SK-N-SH (cell line): ENCODE measurements at regions not wholly inside any gene's neighbourhood (a gene's known extent, or its start where the extent isn't known, plus 50 kb on each side); places are given as distances from the start of the nearest gene placed in this dataset.

Experiments
- CTCF ChIA-PET: fragments of 300-600, 350-600 bp; formaldehyde crosslinking; extraction: SDS; loops from one replicate; lab custom pipeline; 2021; lab: Yijun Ruan, JAX
- POLR2A ChIA-PET: fragments of 350-600 bp; sonication (Branson Sonifier 250); formaldehyde crosslinking; extraction: SDS; loops from one replicate; lab custom pipeline; 2020; ENCODE audit warnings: antibody characterized with exemption, inconsistent platforms; lab: Yijun Ruan, JAX
- DNase-seq: peaks from one replicate; pipeline ENCODE4 v3.0.0; 2012
- H2AFZ ChIP-seq: fragments of 200-600 bp; sonication (generic); 2 replicates; pipeline ENCODE4 v1.8.1; 2016; ENCODE audit warnings: antibody characterized with exemption, mild to moderate bottlenecking, low read depth
- H3F3A ChIP-seq: fragments of 200-600 bp; sonication (generic); replicated peaks from 2 replicates; pipeline ENCODE3; 2016; ENCODE audit warnings: antibody characterized with exemption, mild to moderate bottlenecking; ENCODE audit not compliant: insufficient read depth
- H3K27ac ChIP-seq, 2 experiments: fragments of 200-500 bp in 1 of 2; fragments of 200-600 bp in 1 of 2; sonication (Bioruptor generic) in 1 of 2; sonication (generic), shearing (Covaris generic) in 1 of 2; 2 replicates each; pipeline versions ENCODE4 v1.5.1 to v1.6.1; 2014 to 2016; ENCODE audit warnings: low read depth in 2 of 2, inconsistent platforms in 1 of 2, low read length in 1 of 2, mild to moderate bottlenecking in 1 of 2, mixed read lengths in 1 of 2
- H3K27me3 ChIP-seq: fragments of 200-600 bp; sonication (generic), shearing (Covaris generic); 2 replicates; pipeline ENCODE4 v1.6.1; 2016; ENCODE audit warnings: mixed run types; ENCODE audit not compliant: insufficient read depth
- H3K36me3 ChIP-seq, 2 experiments: fragments of 200-500 bp in 1 of 2; fragments of 200-600 bp in 1 of 2; sonication (Bioruptor generic) in 1 of 2; sonication (generic) in 1 of 2; replicated peaks in 1 of 2; 2 replicates each; pipeline versions ENCODE3 to v1.5.1; 2014 to 2016; ENCODE audit warnings: low read length in 1 of 2, mild to moderate bottlenecking in 1 of 2; ENCODE audit not compliant: insufficient read depth in 2 of 2, control insufficient read depth in 1 of 2
- H3K4me1 ChIP-seq, 2 experiments: fragments of 200-500 bp in 1 of 2; fragments of 200-600 bp in 1 of 2; sonication (Bioruptor generic) in 1 of 2; sonication (generic), shearing (Covaris generic) in 1 of 2; 2 replicates each; pipeline versions ENCODE4 v1.5.1 to v1.6.1; 2014 to 2016; ENCODE audit warnings: low read depth in 1 of 2, low read length in 1 of 2, mixed run types in 1 of 2; ENCODE audit not compliant: insufficient read depth in 2 of 2, control insufficient read depth in 1 of 2
- H3K4me2 ChIP-seq: fragments of 200-600 bp; sonication (generic), shearing (Covaris generic); 2 replicates; pipeline ENCODE4 v1.6.1; 2017; ENCODE audit warnings: mixed run types
- H3K4me3 ChIP-seq, 2 experiments: fragments of 200-500 bp in 1 of 2; fragments of 200-600 bp in 1 of 2; sonication (Bioruptor generic) in 1 of 2; sonication (generic), shearing (Covaris generic) in 1 of 2; 2 replicates each; pipeline versions ENCODE4 v1.5.1 to v1.8.1; 2014 to 2016; ENCODE audit warnings: low read depth in 2 of 2, inconsistent platforms in 1 of 2, low read length in 1 of 2, mild to moderate bottlenecking in 1 of 2, mixed read lengths in 1 of 2, moderate library complexity in 1 of 2
- H3K79me2 ChIP-seq: fragments of 200-600 bp; sonication (generic); 2 replicates; pipeline ENCODE4 v1.8.1; 2017; ENCODE audit warnings: mild to moderate bottlenecking; ENCODE audit not compliant: insufficient read depth
- H3K9ac ChIP-seq: fragments of 200-600 bp; sonication (generic); 2 replicates; pipeline ENCODE4 v1.6.1; 2017; ENCODE audit warnings: mixed run types
- H3K9me2 ChIP-seq: fragments of 200-600 bp; sonication (generic); 2 replicates; pipeline ENCODE4 v1.6.1; 2017; ENCODE audit warnings: mixed run types
- H3K9me3 ChIP-seq: fragments of 200-600 bp; sonication (generic); 2 replicates; pipeline ENCODE4 v1.6.1; 2017; ENCODE audit warnings: mixed run types, mild to moderate bottlenecking, moderate library complexity
- H4K20me1 ChIP-seq: fragments of 200-600 bp; sonication (generic); 2 replicates; pipeline ENCODE4 v1.6.1; 2017; ENCODE audit warnings: mild to moderate bottlenecking, mixed run types; ENCODE audit not compliant: insufficient read depth
- ELF1 ChIP-seq: IDR thresholded peaks from 2 replicates; pipeline ENCODE4 v1.4.0; 2012
- EZH2phosphoT487 ChIP-seq: fragments of 200-600 bp; sonication (generic); IDR thresholded peaks from 2 replicates; pipeline ENCODE4 v1.6.1; 2017; ENCODE audit warnings: low read depth, mixed run types, mild to moderate bottlenecking, antibody characterized with exemption, moderate library complexity, borderline replicate concordance
- FOXJ3 ChIP-seq: sonication (generic); formaldehyde crosslinking; IDR thresholded peaks from 2 replicates; pipeline ENCODE4 v1.5.1; 2020; ENCODE audit warnings: mild to moderate bottlenecking, missing genetic modification reagents
- GABPA ChIP-seq: IDR thresholded peaks from 2 replicates; pipeline ENCODE4 v1.4.0; 2012; ENCODE audit warnings: low read depth, mild to moderate bottlenecking
- GATA2 ChIP-seq: sonication (generic); formaldehyde crosslinking; IDR thresholded peaks from 2 replicates; pipeline ENCODE4 v1.5.0; 2020; ENCODE audit warnings: mild to moderate bottlenecking, missing genetic modification reagents
- RAD21 ChIP-seq: IDR thresholded peaks from 2 replicates; pipeline ENCODE4 v1.6.1; 2012; ENCODE audit warnings: mild to moderate bottlenecking, low read length
- RFX5 ChIP-seq: IDR thresholded peaks from 2 replicates; pipeline ENCODE4 v1.6.1; 2012; ENCODE audit warnings: mild to moderate bottlenecking, improper control_type of control experiment, low read length
- RXRA ChIP-seq: IDR thresholded peaks from 2 replicates; pipeline ENCODE4 v1.4.0; 2012; ENCODE audit warnings: low read depth, mild to moderate bottlenecking, borderline replicate concordance
- SMC3 ChIP-seq: IDR thresholded peaks from 2 replicates; pipeline ENCODE4 v1.6.1; 2012; ENCODE audit warnings: low read depth, low read length, improper control_type of control experiment
- TAF1 ChIP-seq: IDR thresholded peaks from 2 replicates; pipeline ENCODE4 v1.6.1; 2012; ENCODE audit warnings: low read depth, mild to moderate bottlenecking, low read length, moderate library complexity, borderline replicate concordance
- TCF12 ChIP-seq: IDR thresholded peaks from 2 replicates; pipeline ENCODE4 v1.4.0; 2012
- WGBS: methylation state at CpG from one replicate; pipeline ENCODE4 v1.1.6; 2017; ENCODE audit warnings: low lambda C conversion rate; 5-methylcytosine and 5-hydroxymethylcytosine counted together
- TF ChIP-seq, protein P1 (sequence below): IDR thresholded peaks from 2 replicates; pipeline ENCODE4 v1.4.0; 2012; ENCODE audit warnings: low read depth, borderline replicate concordance
- TF ChIP-seq, protein P2 (sequence below): IDR thresholded peaks from 2 replicates; pipeline ENCODE4 v1.4.0; 2012; ENCODE audit warnings: low read depth, borderline replicate concordance
- TF ChIP-seq, protein P3 (sequence below): fragments of 200-600 bp; sonication (generic); IDR thresholded peaks from 2 replicates; pipeline ENCODE4 v1.6.1; 2017; ENCODE audit warnings: antibody characterized with exemption, mild to moderate bottlenecking, moderate library complexity
- TF ChIP-seq, protein P4 (sequence below): fragments of 150-350 bp; IDR thresholded peaks from 2 replicates; pipeline ENCODE4 v1.6.1; 2016; ENCODE audit warnings: mild to moderate bottlenecking, low read depth, low read length

DNA sequence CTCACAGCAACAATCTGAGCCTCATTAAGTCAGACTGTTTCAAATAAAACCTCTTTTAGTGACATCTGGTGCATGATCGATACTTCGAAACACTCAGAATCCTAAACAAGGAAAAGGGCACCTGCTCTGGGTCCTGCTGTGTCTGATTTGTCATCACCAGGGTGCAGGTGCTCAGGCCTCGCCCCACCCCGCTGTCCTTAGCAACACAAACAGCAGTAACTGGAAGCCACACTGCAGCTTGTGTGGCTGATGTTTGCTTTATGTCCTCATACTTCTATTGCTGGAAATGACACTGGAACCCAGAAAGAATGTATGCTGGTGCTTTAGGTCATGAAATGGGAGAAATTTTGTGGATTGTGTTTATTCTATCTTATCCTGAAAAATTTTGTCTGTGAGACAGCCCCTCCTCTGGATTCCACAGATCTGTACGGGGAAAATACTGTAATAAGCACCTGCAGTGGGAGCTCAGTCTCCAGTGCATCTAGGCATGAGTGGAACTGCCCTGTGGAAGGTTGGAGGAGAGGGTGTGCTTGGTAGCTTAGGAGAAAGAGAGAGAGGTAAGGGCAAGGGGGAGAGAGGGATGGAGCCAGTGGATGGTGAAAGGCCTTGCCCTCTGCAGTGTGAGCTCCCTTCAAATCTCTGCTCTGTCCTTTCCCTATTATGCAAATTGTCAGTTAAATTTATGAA is 284.2 kb downstream of the SMARCA2 start:
- Histone ChIP-seq H4K20me1 (no peaks in the 10 kb centered on the region), H3F3A (no peaks in the 10 kb centered on the region), H3K27ac (no peak overlapping the region), H3K4me1 (no peaks in the 10 kb centered on the region; a peak in 1 of 4 replicates), H3K9me3 (no peaks in the 10 kb centered on the region), H3K4me2 (no peak overlapping the region), H3K36me3 (no peaks in the 10 kb centered on the region), H3K27me3 (no peaks in the 10 kb centered on the region), H2AFZ (no peak overlapping the region), H3K9ac (no peak overlapping the region), H3K4me3 (no peak overlapping the region), H3K9me2 (no peaks in the 10 kb centered on the region), H3K79me2 (no peaks in the 10 kb centered on the region)
- DNase-seq = no peak
- TF ChIP-seq ELF1 (no peak), FOXJ3 (CRISPR knock-in tag) (no peak), EZH2phosphoT487 (no peak), RXRA (no peak), TAF1 (no peak), RAD21 (no peak), GATA2 (CRISPR knock-in tag) (no peak), GABPA (no peak), TCF12 (no peak), RFX5 (no peak), SMC3 (no peak)
- TF ChIP-seq, protein P1, sequence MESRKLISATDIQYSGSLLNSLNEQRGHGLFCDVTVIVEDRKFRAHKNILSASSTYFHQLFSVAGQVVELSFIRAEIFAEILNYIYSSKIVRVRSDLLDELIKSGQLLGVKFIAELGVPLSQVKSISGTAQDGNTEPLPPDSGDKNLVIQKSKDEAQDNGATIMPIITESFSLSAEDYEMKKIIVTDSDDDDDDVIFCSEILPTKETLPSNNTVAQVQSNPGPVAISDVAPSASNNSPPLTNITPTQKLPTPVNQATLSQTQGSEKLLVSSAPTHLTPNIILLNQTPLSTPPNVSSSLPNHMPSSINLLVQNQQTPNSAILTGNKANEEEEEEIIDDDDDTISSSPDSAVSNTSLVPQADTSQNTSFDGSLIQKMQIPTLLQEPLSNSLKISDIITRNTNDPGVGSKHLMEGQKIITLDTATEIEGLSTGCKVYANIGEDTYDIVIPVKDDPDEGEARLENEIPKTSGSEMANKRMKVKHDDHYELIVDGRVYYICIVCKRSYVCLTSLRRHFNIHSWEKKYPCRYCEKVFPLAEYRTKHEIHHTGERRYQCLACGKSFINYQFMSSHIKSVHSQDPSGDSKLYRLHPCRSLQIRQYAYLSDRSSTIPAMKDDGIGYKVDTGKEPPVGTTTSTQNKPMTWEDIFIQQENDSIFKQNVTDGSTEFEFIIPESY = no peak
- TF ChIP-seq, protein P2, sequence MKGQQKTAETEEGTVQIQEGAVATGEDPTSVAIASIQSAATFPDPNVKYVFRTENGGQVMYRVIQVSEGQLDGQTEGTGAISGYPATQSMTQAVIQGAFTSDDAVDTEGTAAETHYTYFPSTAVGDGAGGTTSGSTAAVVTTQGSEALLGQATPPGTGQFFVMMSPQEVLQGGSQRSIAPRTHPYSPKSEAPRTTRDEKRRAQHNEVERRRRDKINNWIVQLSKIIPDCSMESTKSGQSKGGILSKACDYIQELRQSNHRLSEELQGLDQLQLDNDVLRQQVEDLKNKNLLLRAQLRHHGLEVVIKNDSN = no peak
- TF ChIP-seq, protein P3, sequence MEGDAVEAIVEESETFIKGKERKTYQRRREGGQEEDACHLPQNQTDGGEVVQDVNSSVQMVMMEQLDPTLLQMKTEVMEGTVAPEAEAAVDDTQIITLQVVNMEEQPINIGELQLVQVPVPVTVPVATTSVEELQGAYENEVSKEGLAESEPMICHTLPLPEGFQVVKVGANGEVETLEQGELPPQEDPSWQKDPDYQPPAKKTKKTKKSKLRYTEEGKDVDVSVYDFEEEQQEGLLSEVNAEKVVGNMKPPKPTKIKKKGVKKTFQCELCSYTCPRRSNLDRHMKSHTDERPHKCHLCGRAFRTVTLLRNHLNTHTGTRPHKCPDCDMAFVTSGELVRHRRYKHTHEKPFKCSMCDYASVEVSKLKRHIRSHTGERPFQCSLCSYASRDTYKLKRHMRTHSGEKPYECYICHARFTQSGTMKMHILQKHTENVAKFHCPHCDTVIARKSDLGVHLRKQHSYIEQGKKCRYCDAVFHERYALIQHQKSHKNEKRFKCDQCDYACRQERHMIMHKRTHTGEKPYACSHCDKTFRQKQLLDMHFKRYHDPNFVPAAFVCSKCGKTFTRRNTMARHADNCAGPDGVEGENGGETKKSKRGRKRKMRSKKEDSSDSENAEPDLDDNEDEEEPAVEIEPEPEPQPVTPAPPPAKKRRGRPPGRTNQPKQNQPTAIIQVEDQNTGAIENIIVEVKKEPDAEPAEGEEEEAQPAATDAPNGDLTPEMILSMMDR = no peak
- TF ChIP-seq, protein P4, sequence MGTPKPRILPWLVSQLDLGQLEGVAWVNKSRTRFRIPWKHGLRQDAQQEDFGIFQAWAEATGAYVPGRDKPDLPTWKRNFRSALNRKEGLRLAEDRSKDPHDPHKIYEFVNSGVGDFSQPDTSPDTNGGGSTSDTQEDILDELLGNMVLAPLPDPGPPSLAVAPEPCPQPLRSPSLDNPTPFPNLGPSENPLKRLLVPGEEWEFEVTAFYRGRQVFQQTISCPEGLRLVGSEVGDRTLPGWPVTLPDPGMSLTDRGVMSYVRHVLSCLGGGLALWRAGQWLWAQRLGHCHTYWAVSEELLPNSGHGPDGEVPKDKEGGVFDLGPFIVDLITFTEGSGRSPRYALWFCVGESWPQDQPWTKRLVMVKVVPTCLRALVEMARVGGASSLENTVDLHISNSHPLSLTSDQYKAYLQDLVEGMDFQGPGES = no peak
- WGBS = 34% methylated on average over 5 of the region's 5 CpGs
- CTCF ChIA-PET = interaction anchor here (1.2 kb wide), 1 partner anchor 9 kb away, joined by 3 read pairs; no protein-coding TSS in a partner anchor
- POLR2A ChIA-PET = no interaction called here
